MM.1S (cell line): ENCODE measurements at regions not wholly inside any gene's neighbourhood (a gene's known extent, or its start where the extent isn't known, plus 50 kb on each side); places are given as distances from the start of the nearest gene placed in this dataset.

Source experiments
- DNase-seq: peaks from one replicate; pipeline ENCODE4 v3.0.0-alpha.2; 2015
- H2AFZ ChIP-seq: fragments of 300-600 bp; sonication (generic); 2 replicates; pipeline ENCODE4 v1.6.0; 2016; ENCODE audit warnings: antibody characterized with exemption, low read length
- H3F3A ChIP-seq: fragments of 300-600 bp; sonication (generic); 2 replicates; pipeline ENCODE4 v1.6.1; 2016; ENCODE audit warnings: mild to moderate bottlenecking, antibody characterized with exemption, low read length, moderate library complexity, mixed read lengths; ENCODE audit not compliant: insufficient read depth
- H3K27ac ChIP-seq: fragments of 300-600 bp; sonication (generic); 2 replicates; pipeline ENCODE4 v1.5.1; 2016; ENCODE audit warnings: mild to moderate bottlenecking, low read length
- H3K27me3 ChIP-seq: fragments of 300-600 bp; sonication (generic); replicated peaks from 2 replicates; pipeline ENCODE4 v1.6.0; 2016; ENCODE audit warnings: low read length; ENCODE audit not compliant: insufficient read depth
- H3K36me3 ChIP-seq: fragments of 300-600 bp; sonication (generic); replicated peaks from 2 replicates; pipeline ENCODE4 v1.6.1; 2016; ENCODE audit warnings: mild to moderate bottlenecking, low read length, mixed read lengths; ENCODE audit not compliant: insufficient read depth
- H3K4me1 ChIP-seq: fragments of 300-600 bp; sonication (generic); 2 replicates; pipeline ENCODE4 v1.6.1; 2016; ENCODE audit warnings: low read length, mixed read lengths
- H3K4me2 ChIP-seq: fragments of 300-600 bp; sonication (generic); 2 replicates; pipeline ENCODE4 v1.6.0; 2016; ENCODE audit warnings: low read depth, low read length
- H3K4me3 ChIP-seq: fragments of 300-600 bp; sonication (generic); 2 replicates; pipeline ENCODE4 v1.5.1; 2016; ENCODE audit warnings: low read length, mixed read lengths
- H3K79me2 ChIP-seq: fragments of 300-600 bp; sonication (generic); 2 replicates; pipeline ENCODE4 v1.6.1; 2016; ENCODE audit warnings: mixed run types, low read length, mixed read lengths
- H3K9ac ChIP-seq: fragments of 300-600 bp; sonication (generic); 2 replicates; pipeline ENCODE4 v1.6.1; 2016; ENCODE audit warnings: low read length, mixed read lengths
- H3K9me2 ChIP-seq: fragments of 300-600 bp; sonication (generic); replicated peaks from 2 replicates; pipeline ENCODE4 v1.6.1; 2016; ENCODE audit warnings: mild to moderate bottlenecking, low read length, mixed read lengths; ENCODE audit not compliant: insufficient read depth
- H3K9me3 ChIP-seq: fragments of 300-600 bp; sonication (generic); replicated peaks from 2 replicates; pipeline ENCODE4 v1.6.1; 2016; ENCODE audit warnings: mild to moderate bottlenecking, low read length, mixed read lengths; ENCODE audit not compliant: insufficient read depth
- H4K20me1 ChIP-seq: fragments of 300-600 bp; sonication (generic); 2 replicates; pipeline ENCODE4 v1.6.1; 2016; ENCODE audit warnings: mild to moderate bottlenecking, low read length, moderate library complexity, mixed read lengths; ENCODE audit not compliant: insufficient read depth
- CTCF ChIP-seq: fragments of 300-600 bp; sonication (generic); IDR thresholded peaks from 2 replicates; pipeline ENCODE4 v1.5.1; 2016; ENCODE audit warnings: antibody characterized with exemption, low read length, mixed read lengths
- EZH2 ChIP-seq: fragments of 300-600 bp; sonication (generic); optimal IDR thresholded peaks from 2 replicates; pipeline ENCODE3; 2017; ENCODE audit warnings: low read depth, mild to moderate bottlenecking, antibody characterized with exemption, low read length, mixed read lengths
- EZH2phosphoT487 ChIP-seq: fragments of 300-600 bp; sonication (generic); IDR thresholded peaks from 2 replicates; pipeline ENCODE4 v1.6.1; 2018; ENCODE audit warnings: antibody characterized with exemption, low read length

DNA sequence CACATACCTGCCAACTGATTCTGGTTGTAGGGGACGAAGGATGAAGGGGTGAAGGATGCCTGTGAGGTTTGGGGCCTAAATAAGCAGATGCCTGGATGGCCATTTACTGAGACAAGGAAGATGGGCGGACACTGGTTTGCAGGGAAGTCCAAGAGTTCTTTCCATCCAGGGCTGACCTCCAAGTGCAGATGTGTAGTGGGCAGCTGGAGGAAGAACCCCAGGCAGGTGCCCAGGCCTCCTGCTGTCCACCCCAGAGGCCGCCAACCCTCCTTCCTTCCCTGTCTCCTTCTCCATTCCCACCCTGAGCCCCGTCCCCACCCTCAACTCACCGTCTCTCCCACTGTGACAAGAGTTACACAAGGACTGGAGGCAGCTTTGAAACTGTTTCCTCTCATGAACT lies 171.5 kb downstream of the KATNAL1 start:
- no peak for DNase-seq
- Histone ChIP-seq H3K4me1 (no peaks in the 10 kb centered on the region), H3K36me3 (no peaks in the 10 kb centered on the region), H3K9me3 (no peaks in the 10 kb centered on the region), H3K4me2 (no peak overlapping the region), H2AFZ (no peak overlapping the region), H3K27me3 (no peaks in the 10 kb centered on the region), H3K27ac (no peak overlapping the region), H3K9ac (no peak overlapping the region), H3K4me3 (no peak overlapping the region), H3K9me2 (no peaks in the 10 kb centered on the region), H3F3A (no peaks in the 10 kb centered on the region), H3K79me2 (no peaks in the 10 kb centered on the region), H4K20me1 (no peaks in the 10 kb centered on the region)
- TF ChIP-seq EZH2 (no peak), EZH2phosphoT487 (no peak), CTCF (no peak)

GRCh38 chr13:30135351-30135750 lies 172.0 kb downstream of the KATNAL1 start:
- no peaks in the 10 kb centered on the region for H3F3A ChIP-seq
- no peaks in the 10 kb centered on the region for H3K9me2 ChIP-seq
- H3K9ac ChIP-seq = no peak overlapping the region
- no peaks in the 10 kb centered on the region for H3K79me2 ChIP-seq
- H3K36me3 ChIP-seq = no peaks in the 10 kb centered on the region
- TF ChIP-seq CTCF (no peak), EZH2phosphoT487 (no peak), EZH2 (no peak)
- no peaks in the 10 kb centered on the region for H3K4me1 ChIP-seq
- H3K4me3 ChIP-seq = no peak overlapping the region
- H4K20me1 ChIP-seq = no peaks in the 10 kb centered on the region
- no peaks in the 10 kb centered on the region for H3K9me3 ChIP-seq
- no peak overlapping the region for H2AFZ ChIP-seq
- no peak overlapping the region for H3K27ac ChIP-seq
- no peak for DNase-seq
- no peaks in the 10 kb centered on the region for H3K27me3 ChIP-seq
- no peak overlapping the region for H3K4me2 ChIP-seq

DNA sequence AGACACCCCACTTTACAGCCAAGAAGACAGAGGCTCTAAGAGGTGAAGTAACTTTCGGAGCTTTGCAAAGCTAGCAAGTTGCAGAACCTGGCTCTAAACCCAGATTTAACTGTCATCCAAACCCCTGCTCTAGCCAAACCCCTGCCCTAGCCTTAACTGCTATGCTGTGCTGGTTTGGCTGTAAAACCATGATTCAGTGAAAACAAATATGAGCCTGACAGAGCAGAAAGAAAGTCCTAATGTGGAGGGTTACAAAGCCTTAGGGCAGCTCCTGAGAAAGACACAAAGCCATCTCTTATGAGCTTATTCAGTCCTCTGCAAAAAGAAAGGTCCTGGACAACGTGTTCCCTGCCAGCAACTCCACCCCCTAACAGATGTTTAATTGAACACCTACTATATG lies 172.8 kb downstream of the KATNAL1 start:
- TF ChIP-seq CTCF (no peak), EZH2phosphoT487 (no peak), EZH2 (no peak)
- no peaks in the 10 kb centered on the region for H3K9me3 ChIP-seq
- H3K27me3 ChIP-seq = no peaks in the 10 kb centered on the region
- DNase-seq = no peak
- no peaks in the 10 kb centered on the region for H3K36me3 ChIP-seq
- no peaks in the 10 kb centered on the region for H3K9me2 ChIP-seq
- H4K20me1 ChIP-seq = no peaks in the 10 kb centered on the region
- no peaks in the 10 kb centered on the region for H3K79me2 ChIP-seq
- H3K4me1 ChIP-seq = no peaks in the 10 kb centered on the region
- no peak overlapping the region for H3K4me3 ChIP-seq
- no peak overlapping the region for H2AFZ ChIP-seq
- H3K9ac ChIP-seq = no peak overlapping the region
- no peaks in the 10 kb centered on the region for H3F3A ChIP-seq
- H3K27ac ChIP-seq = no peak overlapping the region
- H3K4me2 ChIP-seq = no peak overlapping the region

- no peak overlapping the region for H3K9ac ChIP-seq
- no peak overlapping the region for H2AFZ ChIP-seq
- no peaks in the 10 kb centered on the region for H4K20me1 ChIP-seq
- no peaks in the 10 kb centered on the region for H3K9me2 ChIP-seq
- no peaks in the 10 kb centered on the region for H3K79me2 ChIP-seq
- H3K4me2 ChIP-seq = no peak overlapping the region
- H3K36me3 ChIP-seq = no peaks in the 10 kb centered on the region
- TF ChIP-seq EZH2phosphoT487 (no peak), EZH2 (no peak), CTCF (no peak)
- H3K9me3 ChIP-seq = no peaks in the 10 kb centered on the region
- H3F3A ChIP-seq = no peaks in the 10 kb centered on the region
- H3K4me1 ChIP-seq = no peaks in the 10 kb centered on the region
- no peak overlapping the region for H3K27ac ChIP-seq
- H3K4me3 ChIP-seq = no peak overlapping the region
- no peaks in the 10 kb centered on the region for H3K27me3 ChIP-seq
- no peak for DNase-seq
Measured at GRCh38 chr13:30133996-30134395, 173.4 kb downstream of the KATNAL1 start.
